ENCODE measurements at regions not wholly inside any gene's neighbourhood (a gene's known extent, or its start where the extent isn't known, plus 50 kb on each side); places are given as distances from the start of the nearest gene placed in this dataset.

GRCh38 chr4:4625488-4625887 lies 83.6 kb upstream of the STX18 start:
- no peak overlapping the region for H3K27ac ChIP-seq (ENCODE audit: low read depth, low read length)
- H3K9me3 ChIP-seq (ENCODE audit: control insufficient read depth, insufficient read depth, low read length): peaks cover 2% of the 10 kb centered on the region; the same call in 1 of the 2 replicates
- POLR2A ChIA-PET: interaction anchor here (0.8 kb wide), 1 partner anchor 8 kb away, joined by 3 read pairs; no protein-coding TSS in a partner anchor
- no peak for TF ChIP-seq CTCF (IDR thresholded peaks at IDR 0.05; ENCODE audit: low read depth, low read length)
- DNase-seq (ENCODE audit: low read depth, low spot score): peak; percentile 29
- H3K4me3 ChIP-seq (ENCODE audit: low read depth, low read length): no peak overlapping the region
- H3K27me3 ChIP-seq (ENCODE audit: control insufficient read depth, insufficient read depth, low read length): no peaks in the 10 kb centered on the region
- CTCF ChIA-PET: no interaction called here

- Histone ChIP-seq H3K9me3 (ENCODE audit: control insufficient read depth, insufficient read depth, low read length) (peaks cover 2% of the 10 kb centered on the region; the same call in 1 of the 2 replicates), H3K4me3 (ENCODE audit: low read depth, low read length) (no peak overlapping the region), H3K27ac (ENCODE audit: low read depth, low read length) (no peak overlapping the region), H3K27me3 (ENCODE audit: control insufficient read depth, insufficient read depth, low read length) (no peaks in the 10 kb centered on the region)
- no peak for TF ChIP-seq CTCF (IDR thresholded peaks at IDR 0.05; ENCODE audit: low read depth, low read length)
- POLR2A ChIA-PET: no interaction called here
- CTCF ChIA-PET: no interaction called here
- no peak for DNase-seq (ENCODE audit: low read depth, low spot score)
Observed at GRCh38 chr4:4624276-4624897, 82.5 kb upstream of the STX18 start.

- TF ChIP-seq CTCF (IDR thresholded peaks at IDR 0.05; ENCODE audit: low read depth, low read length): no peak
- POLR2A ChIA-PET: no interaction called here
- CTCF ChIA-PET: interaction anchor here (0.6 to 1.2 kb wide), 2 partner anchors 29 to 100 kb away, joined by 4 read pairs; no protein-coding TSS in a partner anchor
Observed at GRCh38 chr4:4619821-4620220, 78.0 kb upstream of the STX18 start.

GRCh38 chr4:4618847-4619246 lies 77.0 kb upstream of the STX18 start:
- POLR2A ChIA-PET: no interaction called here
- no peaks in the 10 kb centered on the region for H3K27me3 ChIP-seq (ENCODE audit: control insufficient read depth, insufficient read depth, low read length)
- H3K9me3 ChIP-seq (ENCODE audit: control insufficient read depth, insufficient read depth, low read length): 0 out of 2 replicates have a peak, but pooled peaks cover 2% of the 10 kb centered on the region
- no peak for TF ChIP-seq CTCF (IDR thresholded peaks at IDR 0.05; ENCODE audit: low read depth, low read length)
- no peak overlapping the region for H3K4me3 ChIP-seq (ENCODE audit: low read depth, low read length)
- no peak for DNase-seq (ENCODE audit: low read depth, low spot score)
- CTCF ChIA-PET: no interaction called here
- H3K27ac ChIP-seq (ENCODE audit: low read depth, low read length): no peak overlapping the region

More at GRCh38 chr4:4619821-4620220, 78.0 kb upstream of the STX18 start:
- no peak overlapping the region for H3K4me3 ChIP-seq (ENCODE audit: low read depth, low read length)
- no peaks in the 10 kb centered on the region for H3K27me3 ChIP-seq (ENCODE audit: control insufficient read depth, insufficient read depth, low read length)
- no peak for DNase-seq (ENCODE audit: low read depth, low spot score)
- 0 out of 2 replicates have a peak, but pooled peaks cover 2% of the 10 kb centered on the region for H3K9me3 ChIP-seq (ENCODE audit: control insufficient read depth, insufficient read depth, low read length)
- no peak overlapping the region for H3K27ac ChIP-seq (ENCODE audit: low read depth, low read length)

- 0 out of 2 replicates have a peak, but pooled peaks cover 2% of the 10 kb centered on the region for H3K9me3 ChIP-seq (ENCODE audit: control insufficient read depth, insufficient read depth, low read length)
- peak; percentile 26 for DNase-seq (ENCODE audit: low read depth, low spot score)
- no peaks in the 10 kb centered on the region for H3K27me3 ChIP-seq (ENCODE audit: control insufficient read depth, insufficient read depth, low read length)
- peak overlapping the region; percentile 77 for H3K27ac ChIP-seq (ENCODE audit: low read depth, low read length)
- TF ChIP-seq CTCF (IDR thresholded peaks at IDR 0.05; ENCODE audit: low read depth, low read length): no peak
- CTCF ChIA-PET: no interaction called here
- no peak overlapping the region for H3K4me3 ChIP-seq (ENCODE audit: low read depth, low read length)
- POLR2A ChIA-PET: no interaction called here
Observed at GRCh38 chr4:4614925-4615678, 73.3 kb upstream of the STX18 start.

All from AG04450 (cell line).